MM.1S (cell line): ENCODE measurements at regions not wholly inside any gene's neighbourhood (a gene's known extent, or its start where the extent isn't known, plus 50 kb on each side); places are given as distances from the start of the nearest gene placed in this dataset.
"Not testable (repeated sequence)": the region's sequence is repeated elsewhere in the genome, so short reads cannot be mapped to it uniquely, and the experiment has no call there.

Source experiments
- DNase-seq: peaks from one replicate; pipeline ENCODE4 v3.0.0-alpha.2; 2015
- H2AFZ ChIP-seq: fragments of 300-600 bp; sonication (generic); 2 replicates; pipeline ENCODE4 v1.6.0; 2016; ENCODE audit warnings: antibody characterized with exemption, low read length
- H3F3A ChIP-seq: fragments of 300-600 bp; sonication (generic); 2 replicates; pipeline ENCODE4 v1.6.1; 2016; ENCODE audit warnings: mild to moderate bottlenecking, antibody characterized with exemption, low read length, moderate library complexity, mixed read lengths; ENCODE audit not compliant: insufficient read depth
- H3K27ac ChIP-seq: fragments of 300-600 bp; sonication (generic); 2 replicates; pipeline ENCODE4 v1.5.1; 2016; ENCODE audit warnings: mild to moderate bottlenecking, low read length
- H3K27me3 ChIP-seq: fragments of 300-600 bp; sonication (generic); replicated peaks from 2 replicates; pipeline ENCODE4 v1.6.0; 2016; ENCODE audit warnings: low read length; ENCODE audit not compliant: insufficient read depth
- H3K36me3 ChIP-seq: fragments of 300-600 bp; sonication (generic); replicated peaks from 2 replicates; pipeline ENCODE4 v1.6.1; 2016; ENCODE audit warnings: mild to moderate bottlenecking, low read length, mixed read lengths; ENCODE audit not compliant: insufficient read depth
- H3K4me1 ChIP-seq: fragments of 300-600 bp; sonication (generic); 2 replicates; pipeline ENCODE4 v1.6.1; 2016; ENCODE audit warnings: low read length, mixed read lengths
- H3K4me2 ChIP-seq: fragments of 300-600 bp; sonication (generic); 2 replicates; pipeline ENCODE4 v1.6.0; 2016; ENCODE audit warnings: low read depth, low read length
- H3K4me3 ChIP-seq: fragments of 300-600 bp; sonication (generic); 2 replicates; pipeline ENCODE4 v1.5.1; 2016; ENCODE audit warnings: low read length, mixed read lengths
- H3K79me2 ChIP-seq: fragments of 300-600 bp; sonication (generic); 2 replicates; pipeline ENCODE4 v1.6.1; 2016; ENCODE audit warnings: mixed run types, low read length, mixed read lengths
- H3K9ac ChIP-seq: fragments of 300-600 bp; sonication (generic); 2 replicates; pipeline ENCODE4 v1.6.1; 2016; ENCODE audit warnings: low read length, mixed read lengths
- H3K9me2 ChIP-seq: fragments of 300-600 bp; sonication (generic); replicated peaks from 2 replicates; pipeline ENCODE4 v1.6.1; 2016; ENCODE audit warnings: mild to moderate bottlenecking, low read length, mixed read lengths; ENCODE audit not compliant: insufficient read depth
- H3K9me3 ChIP-seq: fragments of 300-600 bp; sonication (generic); replicated peaks from 2 replicates; pipeline ENCODE4 v1.6.1; 2016; ENCODE audit warnings: mild to moderate bottlenecking, low read length, mixed read lengths; ENCODE audit not compliant: insufficient read depth
- H4K20me1 ChIP-seq: fragments of 300-600 bp; sonication (generic); 2 replicates; pipeline ENCODE4 v1.6.1; 2016; ENCODE audit warnings: mild to moderate bottlenecking, low read length, moderate library complexity, mixed read lengths; ENCODE audit not compliant: insufficient read depth
- EZH2 ChIP-seq: fragments of 300-600 bp; sonication (generic); optimal IDR thresholded peaks from 2 replicates; pipeline ENCODE3; 2017; ENCODE audit warnings: low read depth, mild to moderate bottlenecking, antibody characterized with exemption, low read length, mixed read lengths
- EZH2phosphoT487 ChIP-seq: fragments of 300-600 bp; sonication (generic); IDR thresholded peaks from 2 replicates; pipeline ENCODE4 v1.6.1; 2018; ENCODE audit warnings: antibody characterized with exemption, low read length
- TF ChIP-seq, protein P1 (sequence below): fragments of 300-600 bp; sonication (generic); IDR thresholded peaks from 2 replicates; pipeline ENCODE4 v1.5.1; 2016; ENCODE audit warnings: antibody characterized with exemption, low read length, mixed read lengths

DNA sequence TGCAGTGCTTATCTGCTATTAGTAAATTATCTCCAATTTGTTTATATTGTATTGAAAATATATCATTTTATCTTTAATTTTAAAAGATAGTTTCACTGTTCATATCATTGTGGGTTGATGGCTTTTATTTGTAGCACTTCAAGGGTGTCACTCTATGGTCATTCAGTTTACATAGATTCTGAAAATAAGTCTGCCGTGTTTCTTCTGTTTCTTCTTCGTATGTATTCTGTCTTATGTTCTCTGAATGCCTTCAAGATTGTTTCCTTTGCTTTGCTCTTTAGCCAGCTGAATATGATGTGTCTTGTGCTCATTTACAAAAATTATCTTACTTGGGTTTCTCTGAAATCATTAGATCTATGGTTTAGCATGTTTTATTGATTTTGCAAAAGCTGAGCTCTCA, 359.9 kb downstream of the CYLC2 start:
- H3K4me2 ChIP-seq = no peak overlapping the region
- no peak for DNase-seq
- H4K20me1 ChIP-seq = no peaks in the 10 kb centered on the region
- H3K27me3 ChIP-seq = no peaks in the 10 kb centered on the region
- H2AFZ ChIP-seq = no peak overlapping the region
- H3K4me3 ChIP-seq = no peak overlapping the region
- no peak overlapping the region for H3K9ac ChIP-seq
- no peaks in the 10 kb centered on the region for H3K9me3 ChIP-seq
- no peaks in the 10 kb centered on the region for H3K9me2 ChIP-seq
- TF ChIP-seq EZH2 = no peak
- TF ChIP-seq EZH2phosphoT487 = no peak
- TF ChIP-seq, protein P1, sequence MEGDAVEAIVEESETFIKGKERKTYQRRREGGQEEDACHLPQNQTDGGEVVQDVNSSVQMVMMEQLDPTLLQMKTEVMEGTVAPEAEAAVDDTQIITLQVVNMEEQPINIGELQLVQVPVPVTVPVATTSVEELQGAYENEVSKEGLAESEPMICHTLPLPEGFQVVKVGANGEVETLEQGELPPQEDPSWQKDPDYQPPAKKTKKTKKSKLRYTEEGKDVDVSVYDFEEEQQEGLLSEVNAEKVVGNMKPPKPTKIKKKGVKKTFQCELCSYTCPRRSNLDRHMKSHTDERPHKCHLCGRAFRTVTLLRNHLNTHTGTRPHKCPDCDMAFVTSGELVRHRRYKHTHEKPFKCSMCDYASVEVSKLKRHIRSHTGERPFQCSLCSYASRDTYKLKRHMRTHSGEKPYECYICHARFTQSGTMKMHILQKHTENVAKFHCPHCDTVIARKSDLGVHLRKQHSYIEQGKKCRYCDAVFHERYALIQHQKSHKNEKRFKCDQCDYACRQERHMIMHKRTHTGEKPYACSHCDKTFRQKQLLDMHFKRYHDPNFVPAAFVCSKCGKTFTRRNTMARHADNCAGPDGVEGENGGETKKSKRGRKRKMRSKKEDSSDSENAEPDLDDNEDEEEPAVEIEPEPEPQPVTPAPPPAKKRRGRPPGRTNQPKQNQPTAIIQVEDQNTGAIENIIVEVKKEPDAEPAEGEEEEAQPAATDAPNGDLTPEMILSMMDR = no peak
- no peak overlapping the region for H3K27ac ChIP-seq
- H3K79me2 ChIP-seq = no peaks in the 10 kb centered on the region
- no peaks in the 10 kb centered on the region for H3K4me1 ChIP-seq
- no peaks in the 10 kb centered on the region for H3K36me3 ChIP-seq
- H3F3A ChIP-seq = no peaks in the 10 kb centered on the region

DNA sequence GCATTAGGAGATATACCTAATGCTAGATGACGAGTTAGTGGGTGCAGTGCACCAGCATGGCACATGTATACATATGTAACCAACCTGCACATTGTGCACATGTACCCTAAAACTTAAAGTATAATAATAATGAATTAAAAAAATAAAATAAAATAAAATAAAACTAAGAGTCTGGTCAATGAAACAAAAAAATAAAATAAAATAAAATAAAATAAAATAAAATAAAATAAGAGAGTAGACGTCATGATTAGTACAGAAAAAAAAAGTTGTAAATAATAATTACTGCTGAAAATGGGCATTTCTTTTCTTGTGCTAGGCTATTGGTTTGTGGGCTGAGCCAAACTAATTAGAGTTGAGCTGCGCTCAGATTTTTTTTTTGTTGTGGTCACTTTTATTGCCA, 362.8 kb downstream of the CYLC2 start:
- not testable (repeated sequence) for H2AFZ ChIP-seq, H3K27ac ChIP-seq

DNA sequence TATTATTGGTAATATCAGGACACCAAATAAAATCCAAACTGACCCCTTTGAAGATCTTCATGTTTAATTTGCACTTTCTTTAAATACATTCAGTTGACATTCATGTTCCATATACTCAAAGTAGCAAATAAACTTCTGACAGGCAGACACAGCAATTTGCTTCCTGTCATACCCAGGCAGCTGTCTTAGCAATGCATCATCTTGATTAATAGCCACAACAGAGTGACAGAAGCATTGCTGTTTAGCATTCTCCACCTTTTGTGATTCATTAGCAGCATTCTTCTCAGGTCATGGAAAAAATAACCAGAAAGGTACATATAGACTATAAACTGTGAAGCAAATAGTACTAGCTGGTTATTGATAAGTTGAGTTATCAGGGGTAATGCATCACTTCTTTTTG, 366.8 kb downstream of the CYLC2 start:
- no peaks in the 10 kb centered on the region for H3K4me1 ChIP-seq
- no peaks in the 10 kb centered on the region for H3K9me3 ChIP-seq
- no peak overlapping the region for H3K4me2 ChIP-seq
- no peak overlapping the region for H3K27ac ChIP-seq
- no peaks in the 10 kb centered on the region for H3K27me3 ChIP-seq
- no peaks in the 10 kb centered on the region for H3F3A ChIP-seq
- H3K79me2 ChIP-seq = no peaks in the 10 kb centered on the region
- H3K36me3 ChIP-seq = no peaks in the 10 kb centered on the region
- DNase-seq = no peak
- no peaks in the 10 kb centered on the region for H3K9me2 ChIP-seq
- no peaks in the 10 kb centered on the region for H4K20me1 ChIP-seq
- no peak overlapping the region for H3K9ac ChIP-seq
- TF ChIP-seq, protein P1 = no peak
- TF ChIP-seq EZH2 (no peak), EZH2phosphoT487 (no peak)
- H2AFZ ChIP-seq = no peak overlapping the region
- no peak overlapping the region for H3K4me3 ChIP-seq

More for the DNA sequence above, 362.8 kb downstream of the CYLC2 start:
- not testable (repeated sequence) for H3K4me1 ChIP-seq, H3F3A ChIP-seq, H3K27me3 ChIP-seq, DNase-seq, H3K79me2 ChIP-seq, H3K36me3 ChIP-seq, H4K20me1 ChIP-seq, H3K9me2 ChIP-seq, H3K4me2 ChIP-seq, H3K9ac ChIP-seq, H3K9me3 ChIP-seq, H3K4me3 ChIP-seq

DNA sequence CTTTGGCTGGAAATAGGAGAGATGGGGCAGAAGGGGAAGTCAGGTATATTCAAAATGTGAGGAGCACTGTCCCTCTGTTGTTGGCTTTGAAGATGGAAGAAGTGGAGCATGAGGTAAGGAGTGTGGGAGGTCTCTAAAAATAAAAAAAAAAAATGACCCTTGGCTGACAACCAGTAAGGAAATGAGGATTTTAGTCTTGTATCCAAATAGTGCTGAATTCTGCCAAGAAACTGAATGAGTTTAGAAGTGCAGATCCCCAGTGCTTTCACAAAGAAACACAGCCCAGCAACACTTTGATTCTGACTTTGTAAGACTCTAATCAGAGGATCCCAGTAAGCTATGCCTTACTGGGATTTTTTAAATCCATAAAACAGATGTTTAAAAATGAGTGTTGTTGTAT, 367.9 kb downstream of the CYLC2 start:
- Histone ChIP-seq H3K4me3 (no peak overlapping the region), H3K9me3 (no peaks in the 10 kb centered on the region), H3F3A (no peaks in the 10 kb centered on the region), H3K27ac (no peak overlapping the region), H3K9me2 (no peaks in the 10 kb centered on the region), H3K36me3 (no peaks in the 10 kb centered on the region), H2AFZ (no peak overlapping the region), H4K20me1 (no peaks in the 10 kb centered on the region), H3K4me2 (no peak overlapping the region), H3K9ac (no peak overlapping the region), H3K4me1 (no peaks in the 10 kb centered on the region), H3K27me3 (no peaks in the 10 kb centered on the region), H3K79me2 (no peaks in the 10 kb centered on the region)
- no peak for DNase-seq
- no peak for TF ChIP-seq EZH2phosphoT487
